Upper lobe of left lung (tissue), 4 donors: ENCODE measurements at regions not wholly inside any gene's neighbourhood (a gene's known extent, or its start where the extent isn't known, plus 50 kb on each side); places are given as distances from the start of the nearest gene placed in this dataset.

Source experiments
- CTCF ChIP-seq, 6 experiments: fragments of 450-650 bp in 4 of 6; fragments of 200-600 bp in 2 of 6; sonication (generic) in 2 of 6; IDR thresholded peaks; one replicate each; pipeline ENCODE4 v1.5.1; 2016 to 2019; ENCODE audit warnings: antibody characterized with exemption in 6 of 6
- EP300 ChIP-seq, 4 donors: sonication (generic); formaldehyde crosslinking; IDR thresholded peaks; one replicate each; pipeline ENCODE4 v1.5.1; 2017; ENCODE audit warnings: antibody characterized with exemption in 4 of 4, control low read depth in 2 of 4
- POLR2A ChIP-seq, 4 donors: fragments of 450-650 bp; IDR thresholded peaks; one replicate each; pipeline ENCODE4 v1.5.1; 2016 to 2017; ENCODE audit warnings: antibody characterized with exemption in 4 of 4, mild to moderate bottlenecking in 2 of 4
- POLR2AphosphoS5 ChIP-seq, 2 donors: sonication (generic); formaldehyde crosslinking; IDR thresholded peaks; one replicate each; pipeline ENCODE4 v1.5.1; 2017; ENCODE audit warnings: antibody characterized with exemption in 2 of 2

- TF ChIP-seq CTCF (IDR thresholded peaks at IDR 0.05) (no peak), POLR2A (IDR thresholded peaks at IDR 0.05) (no peak), EP300 (IDR thresholded peaks at IDR 0.05) (no peak), POLR2AphosphoS5 (IDR thresholded peaks at IDR 0.05) (no peak)
Measured at GRCh38 chr20:4567170-4567569, 119.1 kb upstream of the PRNP start.
